HG03442 (cell line): ENCODE measurements at regions not wholly inside any gene's neighbourhood (a gene's known extent, or its start where the extent isn't known, plus 50 kb on each side); places are given as distances from the start of the nearest gene placed in this dataset.

ENCODE experiments used
- ATAC-seq: cut with Tn5 transposase; IDR thresholded peaks from one replicate; pipeline ENCODE4 v1.9.1; 2021; ENCODE audit warnings: mild to moderate bottlenecking, moderate library complexity; ENCODE audit not compliant: unreplicated experiment

- ATAC-seq: no peak
Observed at GRCh38 chr1:82923931-82924330, 1075.0 kb downstream of the TTLL7 start.

- no peak for ATAC-seq
Observed at GRCh38 chr1:82921759-82922158, 1077.2 kb downstream of the TTLL7 start.

DNA sequence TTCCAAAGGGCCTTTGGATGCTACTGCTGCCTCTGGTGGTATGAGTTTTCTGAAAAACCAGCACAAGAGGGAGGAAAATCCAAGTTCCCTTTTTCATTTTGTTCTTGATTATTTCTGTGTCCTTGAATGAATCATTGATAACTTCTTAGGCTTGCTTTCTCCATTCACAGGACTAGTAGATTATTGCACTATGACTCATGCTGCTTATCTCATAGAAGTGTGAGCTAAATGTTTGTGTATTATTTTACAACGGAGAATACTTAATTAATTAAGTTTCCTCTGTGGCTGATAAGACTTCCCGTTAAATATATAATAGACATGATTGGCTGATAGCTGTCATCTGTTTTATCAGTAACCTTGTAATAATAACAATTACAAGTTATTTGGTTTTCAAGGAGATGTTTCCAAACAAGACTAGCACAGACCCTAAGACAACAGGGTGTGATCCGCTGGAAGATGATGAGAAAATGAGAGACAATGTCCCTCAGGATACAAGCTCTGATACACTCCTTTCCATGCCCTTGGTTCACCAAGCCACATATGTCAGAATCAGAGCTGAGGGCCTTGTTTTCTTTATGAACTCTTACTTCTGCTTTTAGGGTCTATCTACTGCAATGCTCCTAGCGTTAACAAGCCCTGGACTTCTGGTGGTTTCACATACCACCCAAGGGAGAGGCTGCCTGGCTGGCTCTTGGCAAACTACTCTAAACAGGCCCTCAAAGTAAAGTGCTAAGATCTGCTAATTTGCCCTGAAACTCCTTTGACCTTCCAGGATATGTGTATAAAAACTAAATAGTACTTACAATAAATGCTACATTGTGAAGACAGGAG, 1078.3 kb downstream of the TTLL7 start:
- ATAC-seq: no peak

DNA sequence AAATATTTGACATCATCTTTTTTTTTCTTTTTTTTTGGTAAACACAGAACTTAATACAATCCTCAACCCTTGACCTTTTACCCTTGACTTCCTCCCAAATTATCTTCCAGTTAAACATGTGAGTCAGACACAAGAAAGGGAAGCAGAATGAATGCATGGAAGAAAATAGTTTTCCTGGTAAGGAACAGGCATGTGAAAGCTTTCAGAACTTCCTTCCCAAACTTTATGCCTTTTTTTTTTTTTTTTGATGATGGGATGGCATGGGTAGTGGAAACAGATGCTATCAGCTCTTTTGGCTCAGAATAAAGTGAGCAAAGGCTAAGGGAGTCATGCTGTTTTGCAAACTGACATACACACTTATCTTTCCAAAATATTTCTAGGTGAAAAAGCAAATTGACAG, 1079.1 kb downstream of the TTLL7 start:
- ATAC-seq: no peak

- no peak for ATAC-seq
Observed at GRCh38 chr1:82907313-82907712, 1091.6 kb downstream of the TTLL7 start.

DNA sequence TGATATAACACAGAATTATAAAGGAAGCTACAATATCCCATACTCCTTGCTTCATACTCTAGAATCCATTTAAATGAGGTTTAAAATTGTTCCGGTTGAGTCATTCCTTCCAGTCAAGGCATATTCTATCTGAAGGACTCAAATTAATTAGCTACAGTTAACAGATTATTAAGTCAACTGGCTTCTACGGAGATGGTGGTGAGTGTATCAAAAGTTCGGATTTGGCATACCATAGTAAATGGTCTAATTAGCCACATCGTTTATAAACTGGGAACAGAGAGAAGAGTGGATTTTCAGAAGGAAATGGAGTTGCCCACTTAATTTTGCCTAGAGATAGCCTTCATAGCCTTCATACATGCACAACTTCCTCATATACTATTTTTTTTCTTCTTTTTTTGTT, 1095.3 kb downstream of the TTLL7 start:
- no peak for ATAC-seq

DNA sequence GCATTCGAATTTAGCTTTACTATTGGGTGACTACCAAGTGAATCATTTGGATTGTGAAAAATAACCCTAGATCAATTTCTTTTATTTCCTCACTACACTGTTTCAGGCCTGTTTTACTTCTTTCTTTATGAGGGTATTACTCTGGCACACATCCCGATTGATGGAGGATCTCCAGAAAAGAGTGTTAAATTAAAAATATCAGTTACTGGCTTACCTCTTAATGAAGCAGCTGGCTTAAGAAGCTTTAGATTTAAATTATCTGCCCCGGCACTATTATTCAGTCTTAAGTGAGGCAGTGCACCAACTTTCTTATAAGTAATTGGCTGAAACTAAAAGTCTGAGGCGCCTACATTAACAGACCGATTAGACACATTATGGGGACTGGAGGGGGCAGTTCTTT, 1097.4 kb downstream of the TTLL7 start:
- no peak for ATAC-seq

- no peak for ATAC-seq
Observed at GRCh38 chr1:82901118-82901517, 1097.8 kb downstream of the TTLL7 start.

- no peak for ATAC-seq
Observed at GRCh38 chr1:82899017-82899416, 1098.3 kb downstream of the ADGRL2 start.

DNA sequence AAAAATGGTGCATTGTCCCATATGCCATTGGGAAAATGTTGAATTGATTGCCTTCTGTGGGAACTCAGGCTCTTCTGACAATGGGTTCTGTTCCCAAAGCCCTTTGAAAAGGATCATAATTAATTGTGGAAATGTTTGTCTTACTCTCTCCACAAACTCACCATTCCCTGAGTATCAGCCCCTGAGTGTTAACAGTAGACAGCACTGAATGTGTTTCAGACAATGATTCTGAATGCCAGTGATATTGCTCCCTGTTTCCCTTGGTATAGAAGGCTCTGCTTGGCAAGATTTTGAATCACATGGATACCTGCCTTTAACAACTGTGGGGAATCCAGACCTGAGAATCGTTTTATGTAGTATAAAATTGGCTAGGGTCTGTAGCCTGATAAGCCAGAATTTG, 1096.8 kb downstream of the ADGRL2 start:
- no peak for ATAC-seq

DNA sequence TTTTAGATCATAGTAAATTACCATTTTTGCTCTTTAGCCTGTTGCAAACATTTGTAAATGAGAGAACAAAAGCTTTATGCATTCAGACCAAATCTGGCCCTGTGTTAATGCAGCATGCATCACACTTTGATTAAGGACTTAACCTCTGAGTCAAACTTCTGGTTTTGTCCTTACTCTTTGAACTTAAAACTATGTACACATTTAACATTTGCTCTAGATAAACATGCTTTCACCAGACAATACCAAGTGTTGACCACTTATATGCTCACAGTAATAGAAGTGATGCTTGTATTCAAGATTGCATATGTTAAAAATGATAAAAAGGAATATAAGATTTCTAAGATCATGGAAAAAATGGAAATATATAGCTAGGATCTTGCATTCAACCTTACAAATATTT, 1095.3 kb downstream of the ADGRL2 start:
- ATAC-seq: no peak

- no peak for ATAC-seq
Observed at GRCh38 chr1:82894635-82895034, 1093.9 kb downstream of the ADGRL2 start.

GRCh38 chr1:82893712-82894470, 1093.2 kb downstream of the ADGRL2 start:
- no peak for ATAC-seq

- ATAC-seq: no peak
Observed at GRCh38 chr1:82880506-82880905, 1079.8 kb downstream of the ADGRL2 start.

DNA sequence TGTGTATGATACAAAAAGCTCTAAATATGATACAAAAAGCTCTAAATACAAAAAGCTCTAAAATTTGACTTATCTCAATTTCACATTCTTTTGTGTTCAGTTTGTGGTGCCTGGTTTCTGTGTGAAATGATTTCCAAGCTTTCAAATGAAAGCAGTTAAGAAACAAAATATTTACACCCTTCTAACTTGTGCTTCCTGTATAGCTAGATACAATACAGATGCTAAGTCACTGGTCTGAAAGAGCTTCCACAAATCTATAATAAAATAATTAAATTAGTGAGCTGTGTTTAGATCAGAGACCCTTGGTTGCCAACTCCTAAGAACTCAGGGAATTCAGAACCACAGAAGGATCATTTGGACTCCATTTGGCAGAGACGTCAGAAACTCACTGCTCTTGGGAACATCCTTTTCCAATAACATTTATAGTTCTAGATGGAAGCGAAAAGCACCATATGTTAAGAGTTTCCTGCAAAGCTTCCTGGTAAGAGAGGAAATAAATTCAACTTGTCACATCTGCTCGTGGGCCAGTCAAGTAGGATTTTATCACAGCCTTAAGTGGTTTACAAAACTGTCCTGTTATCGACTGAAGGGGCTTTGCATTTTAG, 1079.1 kb downstream of the ADGRL2 start:
- no peak for ATAC-seq

GRCh38 chr1:82875170-82875569, 1074.4 kb downstream of the ADGRL2 start:
- no peak for ATAC-seq

DNA sequence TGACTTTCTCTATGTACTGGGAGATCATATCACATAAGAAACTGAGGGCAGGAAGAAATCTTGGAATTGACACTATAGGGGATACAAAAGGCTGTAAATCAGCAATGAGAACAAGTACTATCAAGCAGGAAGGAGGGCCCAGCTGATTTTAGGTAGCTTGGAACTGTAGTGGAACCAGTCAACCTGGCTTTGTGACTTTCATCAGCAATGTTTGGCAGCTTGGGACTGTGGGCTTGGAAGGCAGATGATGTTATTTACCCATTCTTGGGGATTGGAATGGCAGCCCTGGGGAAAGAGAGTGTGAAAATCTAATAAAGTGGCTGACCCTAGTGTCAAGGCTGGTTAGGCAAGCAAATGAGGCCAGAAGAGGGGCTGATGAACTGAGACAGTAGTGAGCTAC, 1073.3 kb downstream of the ADGRL2 start:
- no peak for ATAC-seq

- ATAC-seq: no peak
Observed at GRCh38 chr1:82870332-82870731, 1069.6 kb downstream of the ADGRL2 start.

- ATAC-seq: no peak
Observed at GRCh38 chr1:82867781-82868180, 1067.0 kb downstream of the ADGRL2 start.

GRCh38 chr1:82861749-82862148, 1061.0 kb downstream of the ADGRL2 start:
- ATAC-seq: no peak

- no peak for ATAC-seq
Observed at GRCh38 chr1:82858031-82858430, 1057.3 kb downstream of the ADGRL2 start.

- ATAC-seq: no peak
Observed at GRCh38 chr1:82849460-82849859, 1048.7 kb downstream of the ADGRL2 start.
